IPS-20b (cell line): ENCODE measurements at regions not wholly inside any gene's neighbourhood (a gene's known extent, or its start where the extent isn't known, plus 50 kb on each side); places are given as distances from the start of the nearest gene placed in this dataset.
A peak's percentile ranks its signal among the peaks of the same experiment; 100 is the strongest.
"Not testable (repeated sequence)": the region's sequence is repeated elsewhere in the genome, so short reads cannot be mapped to it uniquely, and the experiment has no call there.

Experiments used
- H3K27ac ChIP-seq: one replicate; pipeline ENCODE4 v1.5.1; 2013; ENCODE audit warnings: low read length
- H3K27me3 ChIP-seq: 2 replicates; pipeline ENCODE4 v1.6.1; 2013; ENCODE audit warnings: mild to moderate bottlenecking, low read length, inconsistent platforms; ENCODE audit not compliant: insufficient read depth
- H3K36me3 ChIP-seq: 2 replicates; pipeline ENCODE4 v1.6.1; 2013; ENCODE audit warnings: low read depth, mild to moderate bottlenecking, inconsistent platforms, low read length, moderate library complexity; ENCODE audit not compliant: insufficient read depth
- H3K4me1 ChIP-seq: 2 replicates; pipeline ENCODE4 v1.6.1; 2013; ENCODE audit warnings: mild to moderate bottlenecking, control low read depth, inconsistent platforms, low read length, moderate library complexity; ENCODE audit not compliant: insufficient read depth
- H3K4me3 ChIP-seq: 2 replicates; pipeline ENCODE4 v1.5.1; 2013; ENCODE audit warnings: mild to moderate bottlenecking, low read length, inconsistent platforms
- H3K9ac ChIP-seq: 2 replicates; pipeline ENCODE4 v1.6.1; 2013; ENCODE audit warnings: low read depth, mild to moderate bottlenecking, inconsistent platforms, low read length, moderate library complexity
- H3K9me3 ChIP-seq: 2 replicates; pipeline ENCODE4 v1.6.1; 2013; ENCODE audit warnings: mild to moderate bottlenecking, low read depth, low read length, inconsistent platforms; ENCODE audit not compliant: insufficient read depth

- Histone ChIP-seq H3K4me1 (no peaks in the 10 kb centered on the region), H3K9ac (no peak overlapping the region), H3K27ac (no peak overlapping the region), H3K9me3 (no peaks in the 10 kb centered on the region), H3K36me3 (no peaks in the 10 kb centered on the region), H3K4me3 (no peak overlapping the region), H3K27me3 (no peaks in the 10 kb centered on the region)
Observed at GRCh38 chr18:30675493-30675892, 367.0 kb downstream of the DSC3 start.

GRCh38 chr18:30675072-30675471 lies 367.5 kb downstream of the DSC3 start:
- Histone ChIP-seq H3K4me3 (no peak overlapping the region), H3K27me3 (no peaks in the 10 kb centered on the region), H3K9ac (no peak overlapping the region), H3K4me1 (no peaks in the 10 kb centered on the region), H3K9me3 (no peaks in the 10 kb centered on the region), H3K36me3 (no peaks in the 10 kb centered on the region), H3K27ac (no peak overlapping the region)

GRCh38 chr18:30674596-30674995 lies 367.9 kb downstream of the DSC3 start:
- no peaks in the 10 kb centered on the region for H3K36me3 ChIP-seq
- no peaks in the 10 kb centered on the region for H3K9me3 ChIP-seq
- no peaks in the 10 kb centered on the region for H3K4me1 ChIP-seq
- no peak overlapping the region for H3K4me3 ChIP-seq
- H3K27ac ChIP-seq, result no peak overlapping the region
- no peak overlapping the region for H3K9ac ChIP-seq
- H3K27me3 ChIP-seq, result no peaks in the 10 kb centered on the region

GRCh38 chr18:30672439-30672838 lies 370.1 kb downstream of the DSC3 start:
- not testable (repeated sequence) for H3K27ac ChIP-seq, H3K4me3 ChIP-seq, H3K27me3 ChIP-seq, H3K9ac ChIP-seq, H3K36me3 ChIP-seq, H3K4me1 ChIP-seq, H3K9me3 ChIP-seq

GRCh38 chr18:30658306-30658705 lies 384.2 kb downstream of the DSC3 start:
- Histone ChIP-seq H3K36me3 (no peaks in the 10 kb centered on the region), H3K27ac (no peak overlapping the region), H3K4me3 (no peak overlapping the region), H3K4me1 (no peaks in the 10 kb centered on the region), H3K27me3 (no peaks in the 10 kb centered on the region), H3K9me3 (0 out of 2 replicates have a peak, but pooled peaks cover 4% of the 10 kb centered on the region), H3K9ac (no peak overlapping the region)

- H3K4me1 ChIP-seq, result no peaks in the 10 kb centered on the region
- no peak overlapping the region for H3K9ac ChIP-seq
- H3K27me3 ChIP-seq, result no peaks in the 10 kb centered on the region
- no peaks in the 10 kb centered on the region for H3K9me3 ChIP-seq
- no peak overlapping the region for H3K27ac ChIP-seq
- no peaks in the 10 kb centered on the region for H3K36me3 ChIP-seq
- no peak overlapping the region for H3K4me3 ChIP-seq
Observed at GRCh38 chr18:30652387-30652786, 390.2 kb downstream of the DSC3 start.

GRCh38 chr18:30650499-30650898 lies 392.0 kb downstream of the DSC3 start:
- no peak overlapping the region for H3K4me3 ChIP-seq
- H3K4me1 ChIP-seq, result no peaks in the 10 kb centered on the region
- no peaks in the 10 kb centered on the region for H3K27me3 ChIP-seq
- no peak overlapping the region for H3K9ac ChIP-seq
- H3K9me3 ChIP-seq, result no peaks in the 10 kb centered on the region
- H3K27ac ChIP-seq, result no peak overlapping the region
- no peaks in the 10 kb centered on the region for H3K36me3 ChIP-seq

GRCh38 chr18:30644158-30644557 lies 398.4 kb downstream of the DSC3 start:
- Histone ChIP-seq H3K4me1 (no peaks in the 10 kb centered on the region), H3K4me3 (no peak overlapping the region), H3K9ac (no peak overlapping the region), H3K36me3 (no peaks in the 10 kb centered on the region), H3K27ac (no peak overlapping the region), H3K9me3 (no peaks in the 10 kb centered on the region), H3K27me3 (no peaks in the 10 kb centered on the region)

- H3K36me3 ChIP-seq, result no peaks in the 10 kb centered on the region
- H3K9me3 ChIP-seq, result no peaks in the 10 kb centered on the region
- H3K4me1 ChIP-seq, result no peaks in the 10 kb centered on the region
- H3K27me3 ChIP-seq, result no peaks in the 10 kb centered on the region
- H3K27ac ChIP-seq, result no peak overlapping the region
- no peak overlapping the region for H3K9ac ChIP-seq
- no peak overlapping the region for H3K4me3 ChIP-seq
Observed at GRCh38 chr18:30639361-30639760, 403.2 kb downstream of the DSC3 start.

GRCh38 chr18:30634249-30634648 lies 408.3 kb downstream of the DSC3 start:
- no peak overlapping the region for H3K27ac ChIP-seq
- H3K4me3 ChIP-seq, result no peak overlapping the region
- H3K36me3 ChIP-seq, result no peaks in the 10 kb centered on the region
- no peaks in the 10 kb centered on the region for H3K27me3 ChIP-seq
- H3K4me1 ChIP-seq, result peaks cover 14% of the 10 kb centered on the region
- H3K9ac ChIP-seq, result no peak overlapping the region
- H3K9me3 ChIP-seq, result no peaks in the 10 kb centered on the region

GRCh38 chr18:30632071-30632698 lies 410.4 kb downstream of the DSC3 start:
- no peak overlapping the region for H3K27ac ChIP-seq
- peak overlapping the region; percentile 34; the same call in 1 of the 2 replicates for H3K4me3 ChIP-seq
- H3K4me1 ChIP-seq, result peaks cover 14% of the 10 kb centered on the region
- no peaks in the 10 kb centered on the region for H3K27me3 ChIP-seq
- H3K9ac ChIP-seq, result peak overlapping the region; percentile 43; the same call in 1 of the 2 replicates
- H3K36me3 ChIP-seq, result no peaks in the 10 kb centered on the region
- peaks cover 6% of the 10 kb centered on the region; the same call in 1 of the 2 replicates for H3K9me3 ChIP-seq

- Histone ChIP-seq H3K4me1 (peaks cover 24% of the 10 kb centered on the region), H3K4me3 (no peak overlapping the region), H3K27me3 (peaks cover 9% of the 10 kb centered on the region; the same call in 1 of the 2 replicates), H3K27ac (no peak overlapping the region), H3K9me3 (peaks cover 6% of the 10 kb centered on the region; the same call in 1 of the 2 replicates), H3K9ac (no peak overlapping the region), H3K36me3 (no peaks in the 10 kb centered on the region)
Observed at GRCh38 chr18:30625961-30626360, 416.6 kb downstream of the DSC3 start.
